SH-SY5Y (cell line): ENCODE measurements at regions not wholly inside any gene's neighbourhood (a gene's known extent, or its start where the extent isn't known, plus 50 kb on each side); places are given as distances from the start of the nearest gene placed in this dataset.

ENCODE experiments used
- GATA2 ChIP-seq: IDR thresholded peaks from 2 replicates; pipeline ENCODE4 v1.6.1; 2011; ENCODE audit warnings: mild to moderate bottlenecking, low read depth, low read length
- GATA3 ChIP-seq: IDR thresholded peaks from 2 replicates; pipeline ENCODE4 v1.6.1; 2011; ENCODE audit warnings: low read depth, mild to moderate bottlenecking, low read length, moderate library complexity

DNA sequence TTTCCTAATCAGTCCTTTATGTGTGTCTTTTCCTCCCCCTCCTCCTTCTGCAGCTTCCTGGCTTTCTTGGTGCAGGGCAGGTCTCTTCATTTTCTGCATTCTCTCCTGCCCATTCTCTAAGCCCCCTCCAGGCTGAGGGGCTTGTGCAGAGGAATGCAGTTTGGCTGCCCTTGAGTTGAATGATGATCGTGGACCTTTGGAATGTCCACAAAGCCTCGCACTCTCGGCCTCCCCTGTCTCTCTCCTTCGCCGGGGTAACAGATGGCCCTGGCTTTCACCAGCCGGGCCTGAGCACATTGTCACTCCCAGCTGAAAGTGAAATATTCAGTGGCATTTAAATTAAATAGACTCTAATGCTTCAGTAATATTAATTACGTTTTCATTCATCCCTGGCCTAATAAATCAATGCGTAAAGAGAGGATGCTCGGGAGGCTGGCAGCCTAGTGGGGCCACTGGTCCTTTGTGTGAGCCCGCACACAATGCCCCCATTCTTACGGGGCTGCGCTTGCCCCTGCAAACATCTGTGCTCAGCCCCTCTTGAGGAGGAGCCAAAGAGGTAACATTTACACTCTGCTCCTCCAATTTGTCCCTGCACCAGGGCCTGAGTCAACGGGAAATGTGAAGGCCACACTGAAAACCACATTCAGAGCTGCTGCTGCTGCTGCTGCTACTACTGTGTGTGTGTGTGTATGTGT, 64.9 kb upstream of the PAX6 start:
- TF ChIP-seq GATA2 (no peak), GATA3 (no peak)

DNA sequence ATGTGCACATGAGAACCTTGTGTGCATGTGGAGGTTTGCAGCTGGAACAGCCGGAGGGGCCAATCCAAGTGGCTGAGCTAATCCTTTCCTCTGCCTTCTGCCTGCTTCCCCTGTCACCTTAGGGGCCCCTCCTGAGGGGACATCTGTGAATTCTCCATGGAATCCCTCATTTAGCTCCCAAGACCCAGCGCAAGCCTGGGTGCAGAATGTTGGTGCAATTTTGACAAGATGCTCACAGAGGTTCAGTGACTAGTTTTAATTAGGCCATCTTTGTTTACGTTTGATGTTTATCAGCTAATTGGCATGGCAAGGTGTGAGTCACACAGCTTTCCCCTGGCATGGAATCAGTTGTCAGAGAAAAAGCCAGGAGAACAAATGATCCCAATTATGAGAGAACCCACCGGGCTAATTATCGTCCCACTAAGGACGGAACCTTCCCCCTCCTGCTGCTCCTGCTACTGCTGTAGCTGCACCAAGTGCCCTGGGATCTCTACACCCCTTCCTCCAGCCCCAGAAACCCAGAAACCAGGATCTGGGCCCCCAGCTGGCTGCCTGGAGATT, 63.6 kb upstream of the PAX6 start:
- TF ChIP-seq GATA2: no peak
- TF ChIP-seq GATA3: no peak

DNA sequence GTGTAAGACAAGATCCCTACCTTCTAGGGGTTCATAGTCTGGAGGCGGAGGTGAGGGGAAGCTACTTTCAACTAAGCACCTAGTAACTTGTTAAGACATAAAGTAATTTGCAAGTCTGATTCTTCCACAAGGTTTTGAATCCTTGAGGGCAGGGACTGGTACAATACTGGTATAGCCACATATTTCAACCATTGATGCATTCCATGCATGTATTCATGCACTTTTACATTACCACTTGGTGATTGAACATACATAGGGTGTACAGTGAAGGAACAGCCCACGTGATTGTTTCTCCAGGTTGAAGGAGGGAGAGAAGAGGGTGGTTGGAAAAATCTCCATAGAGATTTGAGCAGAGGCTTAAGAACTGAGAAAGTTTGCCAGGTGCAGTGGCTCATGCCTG, 62.0 kb upstream of the PAX6 start:
- no peak for TF ChIP-seq GATA2

DNA sequence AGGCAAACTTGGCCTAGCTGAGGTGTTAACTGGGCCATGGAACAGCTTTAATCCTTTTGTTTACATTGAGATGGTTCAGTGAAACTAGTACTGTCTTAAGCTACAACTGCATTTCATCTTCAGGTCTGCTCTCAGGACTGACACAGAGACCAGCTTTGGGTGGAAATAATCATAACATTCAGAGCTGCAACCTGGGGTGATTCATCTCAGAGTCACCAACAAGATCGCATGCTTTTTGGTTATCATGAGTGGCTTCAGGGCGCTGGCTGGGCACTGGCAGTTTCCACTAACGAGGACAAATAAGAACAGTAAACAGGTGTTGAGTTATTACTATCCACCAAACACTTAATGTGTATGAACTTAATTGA, 60.9 kb upstream of the PAX6 start:
- TF ChIP-seq GATA2 (no peak), GATA3 (no peak)

DNA sequence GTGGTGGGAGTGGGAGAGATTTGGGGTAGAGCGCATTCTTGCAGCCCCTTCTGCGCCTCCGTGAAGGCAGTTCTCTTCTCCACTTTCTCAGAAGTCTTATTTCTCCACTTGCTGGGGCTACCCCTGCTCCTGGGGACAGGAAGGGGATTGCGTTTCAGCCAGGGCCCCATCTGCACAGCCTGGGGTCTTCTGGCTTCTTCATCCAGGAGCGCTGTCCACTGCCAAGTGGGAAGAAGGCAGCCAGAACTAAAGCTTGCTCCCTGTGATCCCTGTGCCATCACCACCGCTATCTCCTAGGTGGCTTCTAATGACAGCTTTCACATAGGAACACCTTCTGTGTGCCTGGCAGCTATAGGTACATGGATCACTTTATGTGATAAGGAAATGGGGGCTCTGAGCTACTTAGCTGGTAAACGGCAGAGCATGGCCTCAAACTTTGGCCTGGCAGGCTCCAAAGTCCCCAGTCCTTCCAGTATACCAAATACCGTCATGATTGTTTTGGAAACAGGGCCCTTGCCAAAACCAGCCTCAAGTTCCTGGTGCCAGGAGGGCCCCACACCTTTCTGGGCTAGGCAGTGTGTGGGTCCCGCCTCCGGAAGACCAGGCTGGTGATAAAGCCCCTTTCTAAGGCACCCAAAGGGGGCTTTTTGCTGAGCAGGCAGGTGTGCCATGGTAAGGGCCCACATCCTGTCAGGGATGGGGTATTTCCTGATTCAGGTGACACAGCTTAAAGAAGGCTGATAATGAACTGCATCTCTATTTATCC, 60.4 kb upstream of the PAX6 start:
- TF ChIP-seq GATA2 (no peak), GATA3 (no peak)

DNA sequence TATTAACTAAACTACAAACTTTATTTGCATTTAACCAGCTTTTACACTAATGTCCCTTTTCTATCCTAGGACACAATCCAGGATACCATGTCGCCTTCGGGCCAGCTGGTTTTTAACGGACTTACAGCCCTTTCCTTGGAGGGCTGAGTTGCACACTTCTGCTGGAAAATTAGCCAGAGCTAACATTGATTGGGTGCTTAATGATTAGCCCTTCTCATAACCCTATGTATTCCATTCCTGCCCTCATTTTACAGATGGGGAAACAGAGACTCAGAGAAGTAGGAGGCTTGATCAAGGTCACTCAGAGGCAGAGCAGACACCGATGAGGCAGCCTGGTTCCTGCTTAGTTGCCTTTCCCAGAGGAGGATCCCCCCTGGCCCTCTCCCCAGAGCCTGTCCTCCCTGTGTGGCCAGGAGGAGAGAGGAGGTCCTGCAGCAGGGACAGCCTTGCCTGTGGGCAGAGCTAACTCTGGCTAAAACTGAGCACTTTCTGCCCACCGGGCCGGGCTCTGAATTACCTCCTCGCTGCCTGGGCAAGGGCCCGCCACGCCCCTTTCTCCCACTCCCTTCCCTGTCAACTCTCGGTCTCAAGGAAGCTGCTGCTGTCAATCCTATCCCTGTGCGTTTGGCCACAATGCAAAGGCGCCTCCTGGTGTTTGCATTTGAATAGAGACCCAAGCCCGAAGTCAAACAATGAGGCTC, 59.6 kb upstream of the PAX6 start:
- no peak for TF ChIP-seq GATA3
- TF ChIP-seq GATA2: no peak

DNA sequence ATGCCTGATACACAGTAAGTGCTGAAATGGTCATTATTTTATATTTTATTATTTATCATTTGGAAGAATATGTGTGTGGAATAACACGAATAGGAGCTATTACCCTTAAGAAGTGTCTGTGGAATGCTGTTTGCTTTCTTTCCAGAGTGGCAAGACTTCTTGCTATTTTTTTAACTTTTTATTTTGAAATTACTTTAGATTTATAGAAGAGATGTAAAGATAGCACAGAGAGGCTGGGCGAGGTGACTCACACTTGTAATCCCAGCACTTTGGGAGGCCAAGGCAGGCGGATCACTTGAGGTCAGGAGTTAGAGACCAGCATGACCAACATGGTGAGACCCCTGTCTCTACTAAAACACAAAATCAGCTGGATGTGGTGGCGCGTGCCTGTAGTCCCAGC, 58.9 kb upstream of the PAX6 start:
- no peak for TF ChIP-seq GATA2
- TF ChIP-seq GATA3: no peak

DNA sequence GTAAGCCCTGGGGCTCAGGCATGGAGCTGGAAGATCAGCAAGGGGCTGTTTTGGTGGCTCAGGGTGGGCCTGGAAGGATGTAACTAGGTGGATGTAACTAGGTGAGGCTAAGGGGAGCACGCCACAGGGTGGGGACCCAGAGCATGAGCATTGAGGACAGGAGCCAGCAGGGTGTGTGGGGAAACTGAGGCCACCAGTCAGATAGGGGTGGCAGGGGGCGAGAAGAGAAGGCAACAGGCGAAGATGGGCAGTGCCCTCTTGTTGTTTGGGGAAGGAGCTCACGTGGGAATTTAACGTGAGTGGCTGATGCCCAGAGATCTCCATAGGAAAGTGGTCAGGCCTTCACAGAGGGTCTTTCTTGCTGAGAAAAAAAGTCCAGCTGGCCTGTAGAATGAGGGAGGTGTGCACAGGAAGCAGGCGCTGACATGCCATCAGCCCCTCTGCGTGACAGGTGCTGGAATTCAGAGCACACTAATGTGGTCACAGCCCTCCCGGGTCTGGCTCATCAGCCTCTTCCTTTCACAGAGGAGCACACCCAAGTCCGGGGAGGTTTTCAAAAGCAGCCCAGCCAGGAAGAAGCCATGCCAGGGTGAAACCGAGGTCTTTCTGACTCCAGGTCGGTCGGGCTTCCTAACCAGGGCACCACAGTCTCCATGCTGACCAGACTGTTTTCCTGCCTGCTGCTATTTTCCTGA, 54.6 kb upstream of the PAX6 start:
- TF ChIP-seq GATA2: no peak
- no peak for TF ChIP-seq GATA3

DNA sequence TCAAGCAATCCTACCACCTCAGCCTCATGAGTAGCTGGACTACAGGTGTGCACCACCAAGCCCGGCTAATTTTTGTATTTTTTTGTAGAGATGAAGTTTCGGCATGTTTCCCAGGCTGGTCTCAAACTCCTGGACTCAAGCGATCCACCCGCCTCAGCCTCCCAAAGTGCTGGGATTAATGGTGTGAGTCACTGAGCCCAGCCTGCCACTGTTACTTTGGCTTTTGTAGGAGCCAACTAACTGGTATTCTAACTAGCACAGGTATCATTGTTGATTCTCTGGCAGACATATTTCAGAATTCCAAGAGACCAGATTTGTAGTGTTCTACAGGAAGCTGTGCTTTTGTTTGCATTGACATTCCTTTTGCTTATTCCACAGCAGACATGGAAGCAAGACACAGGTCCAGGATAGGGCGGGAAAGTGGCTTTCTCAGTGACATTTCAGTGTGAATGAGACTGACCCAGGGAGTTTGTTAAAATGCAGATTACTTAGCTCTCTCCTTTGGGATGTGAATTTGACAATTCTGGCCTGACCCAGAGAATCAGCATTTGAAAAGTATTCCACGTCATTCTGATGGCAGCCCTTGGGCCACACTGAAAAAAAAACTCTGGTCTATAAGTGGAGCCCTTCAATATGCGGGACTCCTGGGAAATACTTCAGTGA, 52.2 kb upstream of the PAX6 start:
- no peak for TF ChIP-seq GATA3
- no peak for TF ChIP-seq GATA2

DNA sequence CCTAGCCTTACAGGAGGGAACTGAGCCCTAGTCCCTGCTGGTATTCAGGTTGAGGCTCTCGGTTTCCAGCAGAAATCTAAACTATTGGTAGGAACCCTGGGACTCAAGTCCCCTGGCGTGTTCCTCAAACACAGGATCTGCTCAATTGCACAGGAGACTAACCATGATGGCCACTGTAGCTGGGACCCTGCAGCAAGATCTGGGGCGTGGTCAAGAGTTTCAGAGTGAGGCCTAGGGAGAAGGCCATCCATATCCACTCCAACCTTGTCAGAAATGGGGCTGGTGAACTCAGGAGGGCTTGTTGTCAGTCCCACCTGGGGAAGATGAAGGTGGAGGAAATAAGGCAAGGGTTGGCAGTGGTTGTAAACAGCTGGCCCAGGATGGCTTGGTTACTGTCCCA, 49.9 kb upstream of the PAX6 start:
- TF ChIP-seq GATA3 (no peak), GATA2 (no peak)
